ENCODE measurements at regions not wholly inside any gene's neighbourhood (a gene's known extent, or its start where the extent isn't known, plus 50 kb on each side); places are given as distances from the start of the nearest gene placed in this dataset.

DNA sequence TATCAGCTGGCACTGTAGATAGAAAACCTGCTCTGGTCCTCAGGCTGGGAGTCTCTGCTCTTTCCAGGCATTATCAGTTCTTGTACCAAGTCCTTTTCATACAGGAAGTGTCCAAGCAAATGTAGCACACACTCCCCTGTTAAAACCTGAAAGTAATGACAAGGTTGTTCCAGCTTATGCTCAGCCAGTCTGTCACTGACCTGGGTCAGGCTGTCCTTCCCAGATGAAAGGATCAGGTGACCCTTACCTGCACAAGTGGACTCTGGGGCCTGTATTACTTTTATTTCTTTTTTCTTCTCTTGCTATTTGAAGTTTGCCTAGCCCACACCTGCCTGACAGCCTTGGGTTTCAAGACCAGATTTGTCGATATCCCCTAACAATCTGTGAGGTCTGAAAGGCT is 156.3 kb upstream of the SESN3 start:
- no peak for DNase-seq (ENCODE audit: low read depth)

DNA sequence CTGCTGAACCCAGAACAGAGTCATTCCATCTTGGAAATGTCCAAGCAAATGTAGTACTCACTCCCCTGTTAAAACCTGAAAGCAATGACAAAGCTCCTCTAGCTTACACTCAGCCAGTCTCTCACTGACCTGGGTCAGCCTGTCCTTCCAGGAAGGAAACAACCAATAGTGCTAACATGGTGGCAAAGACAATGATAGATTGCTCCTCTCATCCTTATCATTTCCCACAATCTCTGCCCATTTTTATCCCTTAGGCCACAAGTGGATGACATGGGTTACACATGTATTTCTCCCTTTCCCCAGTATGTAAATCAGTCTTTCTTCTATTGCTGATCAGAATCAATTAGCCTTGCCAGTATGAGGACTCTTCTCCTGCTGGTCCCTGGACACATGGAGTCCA is 154.6 kb upstream of the SESN3 start:
- no peak for DNase-seq (ENCODE audit: low read depth)

DNA sequence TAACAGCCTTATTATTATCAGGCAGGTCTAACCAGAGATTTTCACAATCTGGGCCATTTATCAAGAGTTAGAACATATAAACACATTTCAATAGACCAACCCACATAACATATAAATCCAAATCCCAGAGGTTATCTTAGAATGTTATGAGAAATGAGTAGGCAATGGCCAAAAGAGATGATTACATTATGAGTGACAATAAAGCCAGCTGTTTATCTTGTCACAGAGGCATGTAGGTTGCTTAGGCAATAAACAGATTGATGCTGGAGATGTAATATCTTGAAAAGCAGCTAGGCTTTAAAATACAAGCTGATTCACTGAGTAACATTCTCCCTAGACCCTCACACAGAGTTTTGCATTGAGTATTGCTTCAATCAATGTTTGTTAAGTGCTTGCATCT is 148.5 kb upstream of the SESN3 start:
- no peak for DNase-seq (ENCODE audit: low read depth)

DNA sequence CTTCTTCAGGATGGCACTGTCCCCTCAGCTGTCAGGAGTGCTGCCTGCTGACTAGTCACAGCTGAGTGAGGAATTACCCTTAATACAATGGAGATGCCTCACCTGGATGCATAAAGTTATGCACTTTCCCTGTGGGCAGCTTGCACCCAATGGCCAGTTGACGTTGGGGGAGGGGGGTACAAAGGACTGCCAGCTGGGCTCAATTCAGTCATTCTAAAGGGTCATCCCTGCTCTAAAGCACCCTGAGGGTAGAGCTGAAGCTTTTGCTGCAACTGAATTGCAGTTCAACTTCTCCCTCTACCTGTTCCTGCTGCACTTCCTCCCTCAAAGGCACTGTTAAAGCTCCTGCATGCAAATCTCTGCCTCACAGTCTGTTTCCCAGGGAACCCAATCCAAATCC is 147.8 kb upstream of the SESN3 start:
- DNase-seq (ENCODE audit: low read depth) = no peak

GRCh38 chr11:95378111-95378510 is 147.1 kb upstream of the SESN3 start:
- no peak for DNase-seq (ENCODE audit: low read depth)

DNA sequence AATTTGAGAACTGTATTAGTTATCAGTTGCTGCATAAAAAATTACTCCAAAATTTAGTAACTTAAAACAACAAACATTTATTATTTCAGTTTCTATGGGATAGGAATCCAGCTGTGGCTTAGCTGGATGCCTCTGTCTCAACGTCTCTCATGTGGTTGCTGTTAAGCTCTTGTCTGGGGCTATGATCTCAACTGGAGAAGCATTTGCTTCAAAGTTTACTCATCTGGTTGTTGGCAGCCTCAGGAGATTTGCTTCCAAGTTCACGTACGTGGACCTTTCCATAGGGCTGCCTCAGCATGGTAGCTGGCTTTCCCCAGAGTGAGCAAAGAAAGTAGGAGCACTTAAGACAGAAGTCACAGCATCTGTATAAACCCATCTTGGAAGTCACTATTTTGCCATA is 144.9 kb upstream of the SESN3 start:
- DNase-seq (ENCODE audit: low read depth) = no peak

DNA sequence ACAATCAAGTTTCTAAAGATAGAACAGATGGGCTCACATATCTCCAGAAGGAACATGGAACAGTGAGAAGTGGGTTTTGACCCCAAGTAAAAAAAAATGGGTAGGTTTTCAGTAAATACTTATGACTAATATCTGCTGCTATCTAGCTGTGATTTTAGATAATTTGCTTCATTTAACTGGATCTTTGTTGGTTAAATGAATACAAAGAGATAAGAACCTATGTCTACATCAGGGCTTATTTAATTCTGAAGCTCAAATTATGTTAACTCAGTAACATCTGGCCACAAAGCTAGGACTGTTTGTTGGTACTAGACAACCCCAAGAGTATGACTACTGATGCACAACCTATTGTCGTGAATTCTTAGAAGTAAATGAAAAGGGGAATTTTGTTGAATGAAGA is 144.4 kb upstream of the SESN3 start:
- no peak for DNase-seq (ENCODE audit: low read depth)

DNA sequence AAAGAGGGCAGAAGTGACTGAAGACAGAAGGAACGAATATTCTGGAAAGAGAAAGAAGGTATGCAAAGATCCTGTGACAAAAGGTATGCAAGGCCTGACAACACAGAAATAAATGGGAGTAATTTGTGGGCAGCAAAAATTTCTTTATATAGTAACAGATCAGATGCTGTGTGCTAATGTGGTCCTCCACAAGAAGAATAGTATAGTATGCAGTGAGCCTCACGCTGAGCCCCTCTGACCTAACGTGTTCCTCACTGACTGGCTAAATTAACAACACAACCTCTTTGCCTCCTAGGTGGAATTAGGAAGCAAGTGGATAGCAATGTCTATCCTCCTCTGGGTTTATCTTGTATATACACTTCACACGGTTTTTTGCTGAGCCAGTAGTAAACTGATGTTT is 143.1 kb upstream of the SESN3 start:
- DNase-seq (ENCODE audit: low read depth) = no peak

DNA sequence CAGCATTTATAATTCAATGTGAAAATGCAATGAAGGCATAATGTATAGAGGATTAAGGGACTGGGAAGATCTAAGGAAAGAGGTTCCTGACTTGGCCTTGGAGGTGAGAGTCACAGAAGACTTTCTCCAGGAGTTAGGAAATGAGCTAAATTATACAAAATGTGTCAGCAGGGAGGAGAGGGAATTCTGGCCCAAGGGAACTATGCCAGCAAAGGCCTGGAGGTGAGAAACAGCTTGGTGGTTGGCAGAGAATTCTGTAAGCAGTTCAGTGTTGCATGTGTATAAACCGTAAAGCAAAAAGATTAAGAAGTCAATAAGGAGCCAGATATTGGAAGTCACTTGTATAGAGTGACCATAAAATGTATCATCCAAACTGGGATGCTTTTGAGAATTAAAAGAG is 142.2 kb upstream of the SESN3 start:
- DNase-seq (ENCODE audit: low read depth) = no peak

DNA sequence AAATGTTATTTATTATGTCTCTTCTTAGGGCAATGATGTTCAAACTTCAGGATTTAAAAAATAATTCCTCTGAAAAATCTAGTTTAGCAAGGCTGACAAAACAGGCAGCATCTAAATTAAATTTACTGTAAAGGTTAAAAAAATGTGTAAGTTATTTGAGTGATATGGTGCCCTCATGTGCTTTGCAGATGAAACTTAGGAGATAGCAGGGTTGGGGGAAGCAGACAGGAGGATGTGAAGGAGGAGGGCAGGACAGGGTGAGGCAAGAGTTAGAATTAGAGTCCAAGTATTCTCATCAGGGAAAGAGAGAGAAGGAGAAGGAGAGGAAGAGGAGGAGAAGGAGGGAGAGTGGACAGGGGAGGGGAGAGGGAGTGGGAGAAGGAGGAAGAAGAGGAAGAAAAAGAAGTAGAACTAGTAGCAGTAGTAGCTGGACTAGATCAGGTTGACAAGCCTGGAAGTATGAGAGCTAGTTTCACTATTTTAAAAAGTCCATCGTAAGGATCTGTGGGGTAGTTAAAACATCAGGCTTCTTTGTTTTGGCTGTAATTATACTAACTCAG is 141.2 kb upstream of the SESN3 start:
- DNase-seq (ENCODE audit: low read depth) = no peak

DNA sequence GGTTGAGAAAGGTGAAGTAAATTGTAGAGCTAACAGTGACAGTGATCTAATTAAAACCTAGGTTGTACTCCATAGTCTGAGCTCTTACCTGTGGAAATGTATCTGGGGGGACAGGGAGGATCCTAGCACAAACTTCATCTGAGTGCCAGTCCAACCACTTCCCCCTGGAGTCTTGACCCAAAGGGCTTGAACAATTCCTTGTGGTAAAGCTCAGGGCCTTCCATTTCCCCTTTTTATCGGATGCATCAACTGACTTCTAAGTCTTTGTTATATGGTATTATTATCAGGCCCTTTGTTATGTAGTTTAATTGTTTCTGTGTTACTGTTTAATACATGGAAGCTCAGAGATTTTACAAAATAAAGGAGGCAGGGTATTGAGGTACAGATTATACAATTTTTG is 140.2 kb upstream of the SESN3 start:
- DNase-seq (ENCODE audit: low read depth) = no peak

- DNase-seq (ENCODE audit: low read depth) = no peak
Measured at GRCh38 chr11:95367726-95368125, 136.7 kb upstream of the SESN3 start.

- DNase-seq (ENCODE audit: low read depth) = no peak
Measured at GRCh38 chr11:95365348-95365747, 134.3 kb upstream of the SESN3 start.

DNA sequence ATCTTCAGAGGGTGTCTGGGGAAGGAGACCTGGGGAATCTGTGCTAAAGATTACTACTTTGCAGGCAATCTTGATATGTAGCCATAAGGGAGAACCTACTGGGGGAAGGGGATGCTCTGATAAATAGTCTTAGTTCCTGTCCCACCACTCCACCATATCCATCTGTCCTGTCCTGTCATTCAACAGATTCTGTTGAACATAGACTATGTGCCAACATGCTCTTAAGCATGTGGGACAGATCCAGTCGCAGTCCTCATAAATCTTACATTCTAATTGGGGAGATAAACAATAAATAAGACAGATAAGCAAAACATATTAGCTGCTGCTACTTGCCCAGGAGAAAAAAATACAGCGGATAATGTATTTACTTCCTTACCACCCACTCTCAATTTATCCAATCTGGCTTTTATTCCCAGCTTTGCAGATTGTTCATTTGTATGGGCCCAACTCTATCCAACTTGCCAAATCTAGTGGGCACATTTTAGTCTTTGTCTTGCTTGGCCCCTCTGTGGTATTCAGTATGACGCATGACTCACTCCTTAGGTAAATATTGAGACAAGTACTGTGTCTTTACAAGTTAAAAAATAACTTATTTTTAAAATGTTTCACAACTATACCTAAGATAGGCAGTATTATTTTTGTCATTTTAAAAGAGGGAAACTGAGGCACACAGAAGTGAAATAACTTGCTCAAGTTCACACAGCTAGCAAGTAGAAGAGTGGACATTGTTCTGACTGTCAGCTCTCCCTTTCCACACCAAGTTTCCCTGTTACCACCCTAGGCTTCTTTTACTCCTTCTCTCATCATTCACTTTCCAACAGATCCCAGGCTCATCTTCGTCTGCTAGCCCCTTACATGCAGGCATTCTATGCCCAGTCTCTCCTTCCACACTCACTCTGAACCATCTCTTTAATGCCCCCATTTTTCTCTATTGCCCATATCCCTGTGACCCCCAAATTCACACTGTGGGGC is 133.6 kb upstream of the SESN3 start:
- DNase-seq (ENCODE audit: low read depth) = no peak

DNA sequence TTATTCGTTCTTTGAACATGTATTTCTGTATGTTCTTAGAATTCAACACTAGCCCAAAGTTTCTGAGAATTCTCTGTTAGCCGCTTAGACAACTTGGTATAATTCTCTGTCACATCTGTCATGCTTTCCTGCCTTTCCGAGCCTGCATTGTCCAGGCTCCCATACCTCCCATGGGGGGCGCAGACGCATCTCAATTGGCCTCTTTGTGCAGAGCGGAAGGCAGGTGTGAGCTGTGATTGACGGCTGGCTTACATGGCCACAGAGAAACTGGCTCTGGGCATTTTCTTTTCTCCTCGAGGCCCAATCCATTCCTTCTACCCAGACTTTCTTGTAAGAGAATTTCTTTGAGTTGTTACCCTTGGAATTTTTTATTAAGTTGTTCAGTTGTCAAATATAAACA is 132.7 kb upstream of the SESN3 start:
- DNase-seq (ENCODE audit: low read depth) = no peak

- DNase-seq (ENCODE audit: low read depth) = no peak
Measured at GRCh38 chr11:95363164-95363563, 132.2 kb upstream of the SESN3 start.

DNA sequence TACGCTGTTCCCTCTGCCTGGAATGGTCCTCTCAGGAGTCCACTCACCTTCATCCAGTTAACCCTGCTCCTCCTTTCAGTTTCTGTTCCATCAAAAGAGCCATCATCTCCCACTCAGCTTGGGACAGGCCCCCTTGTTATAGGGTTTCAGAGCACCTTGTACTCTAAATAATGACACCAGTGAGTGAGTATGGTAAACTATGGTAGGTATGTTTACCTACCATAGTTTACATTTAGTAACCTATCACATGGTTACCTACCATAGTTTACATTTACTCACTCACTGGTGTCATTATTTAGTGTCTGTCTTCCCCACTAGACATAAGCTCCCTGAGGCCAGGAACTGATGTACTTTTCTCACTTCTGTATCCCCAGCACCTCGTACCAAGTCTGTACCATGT is 130.2 kb upstream of the SESN3 start:
- DNase-seq (ENCODE audit: low read depth) = no peak

DNA sequence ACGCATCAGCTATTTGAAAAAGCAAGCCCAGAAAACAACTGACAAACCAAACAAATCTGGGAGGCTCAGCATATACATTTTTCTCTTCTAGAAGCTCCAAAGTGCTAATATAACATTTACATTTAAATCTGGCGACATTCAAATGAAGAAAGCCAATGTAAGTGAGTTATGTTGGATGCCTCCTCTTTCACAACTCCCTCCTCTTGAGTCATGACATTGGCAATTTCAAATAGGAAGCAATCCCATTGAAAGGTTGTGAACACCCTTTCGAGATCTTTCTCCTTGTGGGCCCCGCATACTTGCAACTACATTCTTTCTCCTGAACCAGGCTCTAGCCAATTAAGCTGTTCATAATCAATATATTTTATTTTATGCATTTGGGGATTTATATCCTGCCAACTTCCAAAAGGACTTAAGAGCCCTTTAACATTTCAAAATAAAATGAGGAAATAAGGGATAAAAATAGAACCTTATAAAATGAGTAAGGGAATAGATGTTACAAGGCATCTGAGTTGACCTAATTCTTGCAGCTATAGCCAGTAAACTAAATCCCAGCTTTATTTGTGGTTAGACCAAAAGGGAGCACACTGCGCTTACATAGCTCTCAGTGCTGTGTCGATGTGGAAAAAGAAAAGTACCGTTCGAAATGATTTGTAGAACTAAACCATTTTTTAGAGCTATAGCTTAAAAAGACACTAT is 129.5 kb upstream of the SESN3 start:
- DNase-seq (ENCODE audit: low read depth) = no peak

DNA sequence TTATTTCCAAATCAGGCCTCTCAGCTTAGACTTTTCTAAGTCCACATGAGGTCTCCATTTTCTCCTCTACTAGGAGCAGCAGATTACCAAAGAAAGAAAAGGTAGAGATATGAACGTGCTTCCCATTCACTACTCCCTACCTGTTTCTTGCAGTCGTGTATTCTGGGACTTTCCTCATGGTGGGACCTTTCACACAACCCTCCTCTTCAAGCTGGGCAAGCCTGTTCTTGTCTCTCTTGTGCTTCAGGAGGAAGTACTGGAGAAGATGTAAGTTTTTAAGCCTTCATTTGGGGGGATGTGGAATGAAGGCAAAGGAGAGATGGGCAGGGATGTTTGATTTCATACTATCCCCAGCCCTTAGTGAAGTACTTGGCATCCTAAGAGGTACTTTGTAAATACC is 128.8 kb upstream of the SESN3 start:
- no peak for DNase-seq (ENCODE audit: low read depth)

- no peak for DNase-seq (ENCODE audit: low read depth)
Measured at GRCh38 chr11:95359341-95359663, 128.3 kb upstream of the SESN3 start.

GRCh38 chr11:95358511-95359340 is 127.7 kb upstream of the SESN3 start:
- DNase-seq (ENCODE audit: low read depth) = no peak

GRCh38 chr11:95354304-95354703 is 123.3 kb upstream of the SESN3 start:
- DNase-seq (ENCODE audit: low read depth) = no peak

Measured in HS-27A (cell line).